UCSD-AML1 (cell line): ENCODE measurements at regions not wholly inside any gene's neighbourhood (a gene's known extent, or its start where the extent isn't known, plus 50 kb on each side); places are given as distances from the start of the nearest gene placed in this dataset.
"Not testable (repeated sequence)": the region's sequence is repeated elsewhere in the genome, so short reads cannot be mapped to it uniquely, and the experiment has no call there.

Experiments used
- DNase-seq: peaks from one replicate; lab custom pipeline; 2025; ENCODE audit not compliant: unreplicated experiment; lab: John Stamatoyannopoulos, UW

- DNase-seq: not testable (repeated sequence)
Observed at GRCh38 chr9:72433616-72434267, 68.7 kb upstream of the ZFAND5 start.

DNA sequence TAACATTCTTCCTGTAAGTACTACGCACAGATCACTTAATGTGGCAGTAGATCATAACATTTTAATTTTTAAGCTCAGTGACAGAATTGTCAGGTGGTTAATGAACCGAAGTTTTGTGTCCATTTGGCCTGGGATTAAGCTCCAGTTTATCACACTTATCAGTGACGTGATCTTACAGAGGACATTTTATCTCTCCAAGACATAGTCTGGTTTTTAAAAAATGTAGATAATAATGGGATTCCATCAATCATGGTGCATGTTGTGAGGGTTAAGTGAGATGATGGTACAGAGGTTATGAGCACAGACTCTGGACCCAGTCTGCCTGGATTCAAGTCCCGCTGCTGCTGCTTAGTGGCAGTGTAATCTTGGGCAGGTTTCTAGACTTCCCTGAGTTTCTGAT lies 66.0 kb upstream of the ZFAND5 start:
- DNase-seq: no peak

GRCh38 chr9:72428329-72428728 lies 63.3 kb upstream of the ZFAND5 start:
- no peak for DNase-seq

- DNase-seq: no peak
Observed at GRCh38 chr9:72427801-72428200, 62.8 kb upstream of the ZFAND5 start.

GRCh38 chr9:72424131-72424530 lies 59.1 kb upstream of the ZFAND5 start:
- no peak for DNase-seq

GRCh38 chr9:72422214-72422613 lies 57.2 kb upstream of the ZFAND5 start:
- DNase-seq: no peak

DNA sequence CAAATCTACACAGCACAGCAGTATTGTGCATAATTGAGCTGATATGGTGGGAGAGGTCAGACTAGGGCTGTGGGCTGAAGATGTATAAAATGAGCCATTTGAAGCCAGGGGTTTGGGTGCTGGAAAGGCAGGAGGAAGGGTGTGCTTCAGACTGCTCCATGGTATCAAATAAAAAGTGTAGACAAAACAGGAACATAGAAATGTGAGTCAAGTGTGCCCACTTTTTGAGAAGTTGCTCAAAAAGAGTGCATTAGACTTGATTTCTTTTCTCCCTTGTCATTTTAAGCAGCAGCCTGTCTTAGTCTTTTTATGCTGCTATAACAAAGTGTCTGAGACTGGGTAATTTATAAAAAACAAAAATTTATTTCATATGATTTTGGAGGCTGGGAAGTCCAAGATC lies 55.8 kb upstream of the ZFAND5 start:
- no peak for DNase-seq

GRCh38 chr9:72415948-72416347 lies 50.9 kb upstream of the ZFAND5 start:
- no peak for DNase-seq

DNA sequence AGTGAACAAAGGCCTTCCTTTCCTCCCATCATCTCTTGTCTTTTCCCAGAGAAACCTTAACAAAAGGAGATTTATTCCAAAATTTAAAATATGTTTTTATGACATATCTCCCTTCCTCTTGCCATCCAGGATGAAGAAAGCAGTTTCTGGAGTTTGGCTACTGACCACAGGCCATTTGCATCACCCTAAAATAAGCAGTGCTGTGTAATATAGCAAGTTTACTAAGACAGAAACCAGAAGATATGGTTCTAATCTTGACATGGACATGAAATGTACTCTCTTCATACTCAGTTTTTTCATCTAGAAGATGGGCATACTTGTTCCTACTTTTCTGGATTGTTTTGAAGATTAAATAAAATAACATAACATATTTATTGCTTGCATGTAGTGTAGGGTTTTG lies 50.2 kb upstream of the ZFAND5 start:
- DNase-seq: no peak
